ENCODE measurements at regions not wholly inside any gene's neighbourhood (a gene's known extent, or its start where the extent isn't known, plus 50 kb on each side); places are given as distances from the start of the nearest gene placed in this dataset.

DNA sequence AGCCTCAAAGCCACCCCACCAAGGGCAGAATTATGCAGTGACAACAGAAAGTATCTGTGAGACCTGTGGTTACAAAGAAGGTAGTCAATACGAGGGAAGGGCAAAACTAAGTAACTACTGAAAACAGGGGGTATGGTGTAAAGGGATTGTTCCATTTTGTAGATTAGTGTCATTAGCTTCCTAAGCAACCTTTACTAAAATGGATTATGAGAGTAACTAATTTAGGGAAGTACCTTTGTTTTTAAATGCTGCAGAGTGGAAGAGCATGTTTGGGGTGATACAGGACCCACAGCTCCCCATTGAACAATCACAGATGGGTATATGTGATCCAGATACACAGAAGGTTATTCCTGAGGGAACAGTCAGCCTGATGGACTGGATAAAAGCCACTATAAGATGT is 51.3 kb upstream of the TAC1 start:
- Histone ChIP-seq H3K4me3 (no peak overlapping the region), H3K9me3 (no peaks in the 10 kb centered on the region), H3K27me3 (no peaks in the 10 kb centered on the region), H3K4me1 (no peaks in the 10 kb centered on the region), H3K27ac (no peak overlapping the region), H3K36me3 (no peaks in the 10 kb centered on the region)
- no peak for DNase-seq
- TF ChIP-seq POLR2A (IDR thresholded peaks at IDR 0.05), result no peak
- TF ChIP-seq, protein P1, sequence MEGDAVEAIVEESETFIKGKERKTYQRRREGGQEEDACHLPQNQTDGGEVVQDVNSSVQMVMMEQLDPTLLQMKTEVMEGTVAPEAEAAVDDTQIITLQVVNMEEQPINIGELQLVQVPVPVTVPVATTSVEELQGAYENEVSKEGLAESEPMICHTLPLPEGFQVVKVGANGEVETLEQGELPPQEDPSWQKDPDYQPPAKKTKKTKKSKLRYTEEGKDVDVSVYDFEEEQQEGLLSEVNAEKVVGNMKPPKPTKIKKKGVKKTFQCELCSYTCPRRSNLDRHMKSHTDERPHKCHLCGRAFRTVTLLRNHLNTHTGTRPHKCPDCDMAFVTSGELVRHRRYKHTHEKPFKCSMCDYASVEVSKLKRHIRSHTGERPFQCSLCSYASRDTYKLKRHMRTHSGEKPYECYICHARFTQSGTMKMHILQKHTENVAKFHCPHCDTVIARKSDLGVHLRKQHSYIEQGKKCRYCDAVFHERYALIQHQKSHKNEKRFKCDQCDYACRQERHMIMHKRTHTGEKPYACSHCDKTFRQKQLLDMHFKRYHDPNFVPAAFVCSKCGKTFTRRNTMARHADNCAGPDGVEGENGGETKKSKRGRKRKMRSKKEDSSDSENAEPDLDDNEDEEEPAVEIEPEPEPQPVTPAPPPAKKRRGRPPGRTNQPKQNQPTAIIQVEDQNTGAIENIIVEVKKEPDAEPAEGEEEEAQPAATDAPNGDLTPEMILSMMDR (IDR thresholded peaks at IDR 0.05), result no peak

Data from Peyer's patch (tissue), 4 donors.